PC-3 (cell line): ENCODE measurements at regions not wholly inside any gene's neighbourhood (a gene's known extent, or its start where the extent isn't known, plus 50 kb on each side); places are given as distances from the start of the nearest gene placed in this dataset.

ENCODE experiments used
- EZH2phosphoT487 ChIP-seq: fragments of 300-600 bp; sonication (generic); IDR thresholded peaks from 2 replicates; pipeline ENCODE4 v1.6.1; 2018; ENCODE audit warnings: mild to moderate bottlenecking, antibody characterized with exemption, low read length, borderline replicate concordance
- TF ChIP-seq, protein P1 (sequence below): fragments of 300-600 bp; sonication (generic); conservative IDR thresholded peaks from 2 replicates; pipeline ENCODE4 v1.5.1; 2017; ENCODE audit warnings: antibody characterized with exemption, low read depth, mild to moderate bottlenecking, low read length

GRCh38 chr6:168866534-168866933, 387.1 kb downstream of the THBS2 start:
- TF ChIP-seq, protein P1, sequence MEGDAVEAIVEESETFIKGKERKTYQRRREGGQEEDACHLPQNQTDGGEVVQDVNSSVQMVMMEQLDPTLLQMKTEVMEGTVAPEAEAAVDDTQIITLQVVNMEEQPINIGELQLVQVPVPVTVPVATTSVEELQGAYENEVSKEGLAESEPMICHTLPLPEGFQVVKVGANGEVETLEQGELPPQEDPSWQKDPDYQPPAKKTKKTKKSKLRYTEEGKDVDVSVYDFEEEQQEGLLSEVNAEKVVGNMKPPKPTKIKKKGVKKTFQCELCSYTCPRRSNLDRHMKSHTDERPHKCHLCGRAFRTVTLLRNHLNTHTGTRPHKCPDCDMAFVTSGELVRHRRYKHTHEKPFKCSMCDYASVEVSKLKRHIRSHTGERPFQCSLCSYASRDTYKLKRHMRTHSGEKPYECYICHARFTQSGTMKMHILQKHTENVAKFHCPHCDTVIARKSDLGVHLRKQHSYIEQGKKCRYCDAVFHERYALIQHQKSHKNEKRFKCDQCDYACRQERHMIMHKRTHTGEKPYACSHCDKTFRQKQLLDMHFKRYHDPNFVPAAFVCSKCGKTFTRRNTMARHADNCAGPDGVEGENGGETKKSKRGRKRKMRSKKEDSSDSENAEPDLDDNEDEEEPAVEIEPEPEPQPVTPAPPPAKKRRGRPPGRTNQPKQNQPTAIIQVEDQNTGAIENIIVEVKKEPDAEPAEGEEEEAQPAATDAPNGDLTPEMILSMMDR, result no peak
- no peak for TF ChIP-seq EZH2phosphoT487
